ENCODE measurements at regions not wholly inside any gene's neighbourhood (a gene's known extent, or its start where the extent isn't known, plus 50 kb on each side); places are given as distances from the start of the nearest gene placed in this dataset.

DNA sequence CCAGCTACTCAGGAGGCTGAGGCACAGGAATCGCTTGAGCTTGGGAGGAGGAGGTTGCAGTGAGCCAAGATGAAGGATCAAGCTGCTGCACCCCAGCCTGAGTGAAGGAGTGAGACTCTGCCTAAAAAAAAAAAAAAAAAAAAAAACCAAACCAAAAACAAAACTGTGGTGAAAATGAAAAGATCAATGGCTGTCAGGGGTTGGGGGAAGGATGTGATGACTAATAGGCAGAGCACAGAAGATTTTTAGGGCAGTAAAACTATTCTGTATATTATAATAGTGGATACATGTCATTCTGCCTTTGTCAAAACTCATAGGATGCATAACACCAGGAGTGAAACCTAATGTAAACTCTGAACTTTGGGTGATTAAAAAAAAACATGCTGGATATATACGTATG is 69.9 kb upstream of the ELOVL6 start:
- no peak overlapping the region for H3K9ac ChIP-seq (ENCODE audit: insufficient read depth, low read depth, low read length)
- DNase-seq (ENCODE audit: low spot score) (no peak), ATAC-seq (no peak), FAIRE-seq (no peak)
- H3K27me3 ChIP-seq (ENCODE audit: control insufficient read depth in 1 of 2, insufficient read depth in 2 of 2, low read length in 2 of 2): no peaks in the 10 kb centered on the region
- in situ Hi-C loops (cut with HindIII; ENCODE audit: extremely low pct_ligation_motif_present, low pct_unique_long_range_greater_than_20kb): no loop called here
- intact Hi-C loops (cut with micrococcal nuclease; ENCODE audit: unreplicated experiment): no loop called here
- H3K9me3 ChIP-seq (ENCODE audit: low read length): no peaks in the 10 kb centered on the region
- H2AFZ ChIP-seq (ENCODE audit: low read length): no peak overlapping the region
- no TSS peak for BruUV-seq (replicated peaks)
- no peaks in the 10 kb centered on the region for H4K20me1 ChIP-seq (ENCODE audit: insufficient read depth, low read length)
- H3K79me2 ChIP-seq (ENCODE audit: insufficient read depth, low read length): no peaks in the 10 kb centered on the region
- TF ChIP-seq HOXA7 (CRISPR knock-in tag; IDR thresholded peaks at IDR 0.05) (no peak), NR2F2 (IDR thresholded peaks at IDR 0.05; ENCODE audit: borderline replicate concordance, low read depth) (no peak), ZNF367 (CRISPR knock-in tag; IDR thresholded peaks at IDR 0.05; ENCODE audit: borderline replicate concordance) (no peak), ZFY (CRISPR knock-in tag; IDR thresholded peaks at IDR 0.05) (no peak), ZNF30 (CRISPR knock-in tag; IDR thresholded peaks at IDR 0.05) (no peak), ZNF337 (CRISPR knock-in tag; IDR thresholded peaks at IDR 0.05; ENCODE audit: borderline replicate concordance, low read depth) (no peak), SSRP1 (CRISPR knock-in tag; IDR thresholded peaks at IDR 0.05) (no peak), SP4 (CRISPR knock-in tag; IDR thresholded peaks at IDR 0.05) (no peak), PITX1 (CRISPR knock-in tag; IDR thresholded peaks at IDR 0.05) (no peak), KDM1A (CRISPR knock-in tag; IDR thresholded peaks at IDR 0.05) (no peak)
- TF ChIP-seq, protein P1, sequence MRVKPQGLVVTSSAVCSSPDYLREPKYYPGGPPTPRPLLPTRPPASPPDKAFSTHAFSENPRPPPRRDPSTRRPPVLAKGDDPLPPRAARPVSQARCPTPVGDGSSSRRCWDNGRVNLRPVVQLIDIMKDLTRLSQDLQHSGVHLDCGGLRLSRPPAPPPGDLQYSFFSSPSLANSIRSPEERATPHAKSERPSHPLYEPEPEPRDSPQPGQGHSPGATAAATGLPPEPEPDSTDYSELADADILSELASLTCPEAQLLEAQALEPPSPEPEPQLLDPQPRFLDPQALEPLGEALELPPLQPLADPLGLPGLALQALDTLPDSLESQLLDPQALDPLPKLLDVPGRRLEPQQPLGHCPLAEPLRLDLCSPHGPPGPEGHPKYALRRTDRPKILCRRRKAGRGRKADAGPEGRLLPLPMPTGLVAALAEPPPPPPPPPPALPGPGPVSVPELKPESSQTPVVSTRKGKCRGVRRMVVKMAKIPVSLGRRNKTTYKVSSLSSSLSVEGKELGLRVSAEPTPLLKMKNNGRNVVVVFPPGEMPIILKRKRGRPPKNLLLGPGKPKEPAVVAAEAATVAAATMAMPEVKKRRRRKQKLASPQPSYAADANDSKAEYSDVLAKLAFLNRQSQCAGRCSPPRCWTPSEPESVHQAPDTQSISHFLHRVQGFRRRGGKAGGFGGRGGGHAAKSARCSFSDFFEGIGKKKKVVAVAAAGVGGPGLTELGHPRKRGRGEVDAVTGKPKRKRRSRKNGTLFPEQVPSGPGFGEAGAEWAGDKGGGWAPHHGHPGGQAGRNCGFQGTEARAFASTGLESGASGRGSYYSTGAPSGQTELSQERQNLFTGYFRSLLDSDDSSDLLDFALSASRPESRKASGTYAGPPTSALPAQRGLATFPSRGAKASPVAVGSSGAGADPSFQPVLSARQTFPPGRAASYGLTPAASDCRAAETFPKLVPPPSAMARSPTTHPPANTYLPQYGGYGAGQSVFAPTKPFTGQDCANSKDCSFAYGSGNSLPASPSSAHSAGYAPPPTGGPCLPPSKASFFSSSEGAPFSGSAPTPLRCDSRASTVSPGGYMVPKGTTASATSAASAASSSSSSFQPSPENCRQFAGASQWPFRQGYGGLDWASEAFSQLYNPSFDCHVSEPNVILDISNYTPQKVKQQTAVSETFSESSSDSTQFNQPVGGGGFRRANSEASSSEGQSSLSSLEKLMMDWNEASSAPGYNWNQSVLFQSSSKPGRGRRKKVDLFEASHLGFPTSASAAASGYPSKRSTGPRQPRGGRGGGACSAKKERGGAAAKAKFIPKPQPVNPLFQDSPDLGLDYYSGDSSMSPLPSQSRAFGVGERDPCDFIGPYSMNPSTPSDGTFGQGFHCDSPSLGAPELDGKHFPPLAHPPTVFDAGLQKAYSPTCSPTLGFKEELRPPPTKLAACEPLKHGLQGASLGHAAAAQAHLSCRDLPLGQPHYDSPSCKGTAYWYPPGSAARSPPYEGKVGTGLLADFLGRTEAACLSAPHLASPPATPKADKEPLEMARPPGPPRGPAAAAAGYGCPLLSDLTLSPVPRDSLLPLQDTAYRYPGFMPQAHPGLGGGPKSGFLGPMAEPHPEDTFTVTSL (CRISPR knock-in tag; IDR thresholded peaks at IDR 0.05; ENCODE audit: borderline replicate concordance): no peak
- no peak overlapping the region for H3K27ac ChIP-seq (ENCODE audit: extremely low read length, insufficient read depth, low read length)
- no peaks in the 10 kb centered on the region for H3K4me1 ChIP-seq (ENCODE audit: insufficient read depth, low read length)
- H3K4me2 ChIP-seq (ENCODE audit: low read depth, low read length): no peak overlapping the region
- ChIA-PET CTCF (ENCODE audit: low intra/inter-chr PET ratio, low total read pairs) (no interaction called here), POLR2A (no interaction called here)
- H3K4me3 ChIP-seq (replicated peaks in 1 of 3; ENCODE audit: insufficient read depth in 1 of 3, low read depth in 2 of 3, low read length in 3 of 3): no peak overlapping the region
- H3K36me3 ChIP-seq (replicated peaks in 1 of 2; ENCODE audit: control insufficient read depth in 1 of 2, insufficient read depth in 2 of 2, low read length in 2 of 2): no peaks in the 10 kb centered on the region
- WGBS (ENCODE audit: low lambda C conversion rate): 82% methylated on average over 2 of the region's 2 CpGs

Data from HepG2 (cell line).